C4-2B (cell line): ENCODE measurements at regions not wholly inside any gene's neighbourhood (a gene's known extent, or its start where the extent isn't known, plus 50 kb on each side); places are given as distances from the start of the nearest gene placed in this dataset.

Experiments
- CTCF ChIP-seq: fragments of 450-650 bp; conservative IDR thresholded peaks from 2 replicates; pipeline ENCODE4 v1.5.1; 2017; ENCODE audit warnings: mild to moderate bottlenecking
- ZFX ChIP-seq: fragments of 450-650 bp; IDR thresholded peaks from 2 replicates; pipeline ENCODE4 v1.6.1; 2017

GRCh38 chr15:100751585-100751984 lies 128.0 kb upstream of the ALDH1A3 start:
- no peak for TF ChIP-seq CTCF
- no peak for TF ChIP-seq ZFX
